ENCODE measurements at regions not wholly inside any gene's neighbourhood (a gene's known extent, or its start where the extent isn't known, plus 50 kb on each side); places are given as distances from the start of the nearest gene placed in this dataset.

DNA sequence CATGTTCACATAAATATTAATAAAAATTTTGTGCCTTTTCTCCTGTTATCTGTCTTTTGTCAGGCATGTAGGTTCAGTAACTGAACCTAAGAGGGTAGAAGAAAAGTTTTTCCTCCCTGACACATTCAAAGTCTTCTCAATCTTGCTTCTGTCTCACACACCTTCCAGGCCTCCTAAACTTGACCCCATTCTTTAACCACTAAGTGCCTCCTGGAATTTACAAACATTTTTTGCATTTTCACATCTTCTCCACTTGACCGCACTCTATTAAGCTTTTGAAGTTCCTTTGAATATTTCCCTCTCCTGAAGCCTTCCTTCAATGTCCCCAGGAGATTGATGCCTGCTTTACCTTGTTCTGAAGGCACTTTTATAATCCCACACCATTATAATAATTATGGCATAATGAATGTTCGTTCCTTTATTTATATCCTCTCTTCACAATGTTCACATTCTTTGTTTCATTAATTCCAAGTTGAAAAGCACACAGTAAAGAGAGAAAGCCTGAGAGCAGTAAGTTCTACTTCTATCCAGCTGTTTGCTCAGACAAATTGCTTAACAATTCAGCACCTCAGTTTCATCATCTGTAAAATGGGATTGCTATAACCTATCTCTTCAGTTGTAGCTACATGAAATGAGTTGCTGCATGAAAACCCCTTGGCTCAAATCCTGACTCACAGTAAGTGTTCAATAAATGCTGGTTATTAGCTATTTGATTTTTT, 184.8 kb upstream of the KLHL29 start:
- DNase-seq (ENCODE audit: low read depth): no peak

DNA sequence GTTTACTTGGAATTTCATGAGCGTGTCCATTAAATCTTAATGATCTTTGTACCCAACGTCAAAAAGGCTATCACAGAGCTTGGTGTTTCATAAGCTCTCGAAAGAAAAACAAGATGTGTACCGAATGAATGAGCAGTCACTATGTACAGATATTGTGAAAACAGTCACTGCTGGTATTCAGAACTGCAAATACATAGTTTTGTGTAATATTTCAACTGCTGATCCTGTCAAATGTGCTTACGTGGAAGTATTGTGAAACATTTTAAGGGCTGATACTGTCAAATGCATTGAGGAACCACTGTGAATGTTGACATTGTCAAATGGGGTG, 184.2 kb upstream of the KLHL29 start:
- no peak for DNase-seq (ENCODE audit: low read depth)

- no peak for DNase-seq (ENCODE audit: low read depth)
These were observed 181.6 kb upstream of the KLHL29 start for GRCh38 chr2:23203383-23203782.

- DNase-seq (ENCODE audit: low read depth): no peak
These were observed 180.2 kb upstream of the KLHL29 start for GRCh38 chr2:23204685-23205242.

DNA sequence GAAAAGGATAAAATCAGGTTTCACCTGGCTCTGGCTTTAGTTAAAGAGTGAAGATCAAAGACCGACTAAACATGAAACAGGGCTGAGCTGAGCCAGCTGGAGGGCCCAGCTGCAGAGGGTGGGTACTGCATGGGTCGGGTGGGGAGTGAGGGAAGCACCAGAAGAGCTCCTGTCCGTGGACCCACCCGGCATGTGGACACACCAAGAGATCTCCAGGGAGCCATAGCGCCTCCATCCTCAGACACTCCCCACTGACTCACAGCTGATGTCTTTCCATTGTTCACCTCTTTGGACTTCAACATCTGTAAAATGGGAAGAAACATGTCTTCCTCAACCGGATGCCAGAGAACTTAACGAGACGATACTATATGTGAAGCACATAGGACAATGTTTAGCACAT, 178.3 kb upstream of the KLHL29 start:
- no peak for DNase-seq (ENCODE audit: low read depth)

GRCh38 chr2:23207871-23208270, 177.1 kb upstream of the KLHL29 start:
- no peak for DNase-seq (ENCODE audit: low read depth)

- DNase-seq (ENCODE audit: low read depth): no peak
These were observed 176.6 kb upstream of the KLHL29 start for GRCh38 chr2:23208339-23208738.

GRCh38 chr2:23209059-23209458, 175.9 kb upstream of the KLHL29 start:
- no peak for DNase-seq (ENCODE audit: low read depth)

- no peak for DNase-seq (ENCODE audit: low read depth)
These were observed 172.9 kb upstream of the KLHL29 start for GRCh38 chr2:23211987-23212583.

- no peak for DNase-seq (ENCODE audit: low read depth)
These were observed 171.8 kb upstream of the KLHL29 start for GRCh38 chr2:23213196-23213595.

- DNase-seq (ENCODE audit: low read depth): no peak
These were observed 170.0 kb upstream of the KLHL29 start for GRCh38 chr2:23215016-23215415.

DNA sequence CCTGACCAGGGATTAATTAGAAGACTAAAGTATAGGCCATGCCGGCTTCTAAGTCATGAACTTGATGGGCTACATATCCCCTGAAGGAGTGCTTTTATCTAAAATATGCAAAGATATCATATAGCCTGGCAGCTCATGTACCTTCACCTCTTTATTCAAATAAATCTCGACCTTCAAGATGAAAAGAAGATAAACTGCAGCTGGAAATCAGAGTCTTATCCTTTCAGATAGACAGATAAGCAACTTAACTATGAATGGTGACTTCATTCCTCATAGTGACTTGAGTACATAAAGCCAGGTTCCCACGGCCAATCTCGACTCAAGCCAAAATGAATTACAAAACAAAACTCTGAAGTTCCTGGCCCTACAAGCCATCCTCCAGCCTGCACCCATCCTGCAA, 165.3 kb upstream of the KLHL29 start:
- DNase-seq (ENCODE audit: low read depth): no peak

GRCh38 chr2:23220513-23221094, 164.4 kb upstream of the KLHL29 start:
- no peak for DNase-seq (ENCODE audit: low read depth)

GRCh38 chr2:23221236-23221635, 163.7 kb upstream of the KLHL29 start:
- no peak for DNase-seq (ENCODE audit: low read depth)

DNA sequence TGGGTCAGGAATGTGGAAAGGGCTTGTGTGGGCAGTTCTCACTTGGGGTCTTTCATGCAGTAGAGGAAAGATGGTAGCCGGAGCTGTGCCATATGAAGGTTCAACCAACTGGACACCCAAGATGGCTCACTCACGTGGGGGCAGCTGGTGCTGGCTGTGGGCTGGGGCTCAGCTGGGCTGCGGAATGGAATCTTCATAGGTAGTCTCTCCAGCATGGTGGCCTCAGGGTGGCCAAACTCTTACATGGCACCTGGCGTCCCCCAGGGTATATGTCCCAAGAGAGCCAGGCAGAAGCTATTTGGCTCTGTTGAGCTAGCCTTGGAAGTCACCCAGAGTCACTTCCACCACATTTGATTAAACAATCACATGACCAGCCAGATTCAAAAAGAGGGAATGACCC, 163.1 kb upstream of the KLHL29 start:
- DNase-seq (ENCODE audit: low read depth): no peak

DNA sequence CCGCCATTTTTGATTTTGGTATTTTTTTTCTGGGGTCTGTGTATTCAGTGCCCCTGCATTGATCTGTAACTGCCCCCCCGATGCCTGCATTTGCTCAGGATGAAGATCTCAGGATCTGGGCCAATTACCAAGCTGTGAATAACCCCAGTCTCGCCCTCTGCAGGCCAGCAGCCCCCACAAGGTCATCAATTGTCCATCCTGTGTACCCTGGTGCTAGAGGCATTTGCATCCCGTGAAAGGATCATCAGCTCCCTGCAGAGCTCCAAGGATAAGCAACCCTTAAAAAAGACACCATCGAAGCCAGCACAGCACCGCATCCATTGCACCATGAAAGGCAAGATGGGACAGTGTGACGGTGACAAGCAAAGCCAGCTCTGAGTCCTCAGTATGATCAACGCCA, 154.1 kb upstream of the KLHL29 start:
- no peak for DNase-seq (ENCODE audit: low read depth)

DNA sequence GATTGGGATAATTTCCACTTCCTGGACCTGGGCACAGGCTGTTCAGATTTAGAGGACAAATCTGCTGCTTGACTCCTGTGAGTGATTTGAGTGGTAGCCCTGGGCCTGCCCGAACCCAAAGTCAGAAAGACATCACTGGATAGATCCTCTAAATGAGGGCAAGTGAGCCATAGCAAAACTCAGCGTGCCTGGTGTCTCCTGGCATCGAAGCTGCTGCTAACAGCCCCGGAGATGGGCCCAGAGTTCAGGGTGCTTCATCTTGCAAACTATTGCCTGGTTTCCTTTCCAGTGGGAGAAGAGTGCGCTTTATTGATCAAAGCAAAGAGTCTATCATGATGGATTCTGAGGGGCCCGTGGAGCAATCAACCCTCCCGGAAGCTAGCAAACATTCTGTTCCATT, 153.1 kb upstream of the KLHL29 start:
- no peak for DNase-seq (ENCODE audit: low read depth)

DNA sequence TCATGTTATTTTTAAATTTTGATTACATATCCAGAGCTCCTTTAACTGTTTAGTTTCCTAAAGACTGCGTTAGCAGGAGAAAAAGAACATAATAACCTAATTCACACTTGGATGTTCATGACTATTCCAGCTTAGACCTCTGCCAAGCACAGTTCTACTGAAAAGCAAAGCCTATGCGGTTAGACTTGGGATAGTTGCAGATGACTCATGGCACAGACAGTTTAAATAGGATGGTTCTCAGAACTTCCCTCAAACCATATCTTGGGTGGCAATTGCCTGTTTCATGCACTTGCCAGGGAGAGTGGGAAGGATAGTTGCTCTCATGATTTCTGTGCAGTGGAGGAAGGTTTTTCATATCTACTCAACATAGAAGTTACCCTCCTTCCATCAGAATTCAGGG, 149.7 kb upstream of the KLHL29 start:
- no peak for DNase-seq (ENCODE audit: low read depth)

DNA sequence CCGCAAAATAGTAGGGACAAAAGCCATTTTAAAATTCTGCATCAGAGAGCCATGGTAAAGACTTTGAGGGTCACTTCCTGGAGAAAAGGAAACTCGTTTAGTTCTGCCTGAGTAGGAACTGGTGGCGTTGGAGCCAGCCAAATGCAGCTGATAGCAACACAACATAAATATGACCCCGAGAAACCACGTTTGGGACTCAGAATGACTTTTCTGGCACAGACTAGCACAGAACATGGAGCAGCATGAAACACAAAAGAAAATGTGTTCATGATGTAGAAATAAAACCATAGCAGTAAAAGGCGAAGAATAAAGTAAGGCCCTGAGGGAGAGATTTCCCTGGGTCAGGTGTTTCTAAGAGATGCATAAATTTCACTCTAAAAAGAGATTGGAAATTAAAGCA, 149.2 kb upstream of the KLHL29 start:
- DNase-seq (ENCODE audit: low read depth): no peak

DNA sequence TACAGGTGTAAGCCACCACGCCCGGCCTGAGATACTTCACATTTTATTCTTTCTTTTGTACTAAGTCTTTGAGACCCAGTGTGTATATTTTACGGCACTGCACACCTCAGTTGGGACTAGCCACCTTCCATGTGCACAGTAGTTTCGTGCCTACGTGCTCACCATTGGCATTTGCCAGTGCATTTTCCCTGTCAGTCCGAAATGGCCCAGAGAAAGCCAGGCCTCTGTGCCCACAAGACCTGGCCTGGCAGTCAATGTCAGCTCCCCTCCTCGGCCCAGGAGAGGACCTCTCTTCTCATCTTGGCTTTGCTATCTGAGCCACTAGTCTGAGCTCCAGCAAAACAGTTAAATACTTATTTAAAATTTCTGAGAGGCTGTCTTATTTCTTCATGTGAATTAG, 147.8 kb upstream of the KLHL29 start:
- no peak for DNase-seq (ENCODE audit: low read depth)

DNA sequence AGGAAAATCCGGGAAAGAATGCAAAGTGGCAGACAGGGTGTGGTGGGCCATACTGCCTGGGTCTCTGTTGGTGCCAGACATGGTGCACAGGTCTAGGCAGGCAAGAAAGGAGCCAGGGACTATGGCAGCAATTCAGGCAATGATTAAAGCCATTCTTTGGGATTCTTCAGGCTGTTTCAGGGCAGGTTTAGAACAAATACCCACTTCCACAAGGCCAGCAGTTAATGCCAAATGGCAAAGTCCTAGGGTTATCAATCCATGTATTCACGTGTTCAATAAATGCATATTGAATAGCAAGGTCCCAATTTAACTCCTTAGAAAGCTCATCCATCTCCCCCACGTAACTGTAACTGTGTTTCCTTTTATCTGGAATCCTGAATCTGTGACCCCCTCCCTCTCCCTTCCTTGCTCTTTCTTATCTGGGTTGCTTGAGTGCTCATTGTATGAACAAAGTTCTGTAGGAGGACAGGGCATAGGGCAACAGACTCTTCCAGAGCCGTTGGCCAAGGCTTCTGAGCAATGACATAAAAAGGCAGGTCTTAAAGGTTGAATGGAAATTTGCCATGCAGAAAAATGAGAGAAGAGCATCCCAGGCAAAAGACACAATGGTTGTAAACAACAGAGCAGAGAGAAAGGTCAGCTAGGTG, 146.8 kb upstream of the KLHL29 start:
- no peak for DNase-seq (ENCODE audit: low read depth)

- no peak for DNase-seq (ENCODE audit: low read depth)
These were observed 145.6 kb upstream of the KLHL29 start for GRCh38 chr2:23239374-23239773.

GRCh38 chr2:23241121-23241520, 143.9 kb upstream of the KLHL29 start:
- DNase-seq (ENCODE audit: low read depth): no peak

Data from stimulated activated CD8-positive, alpha-beta memory T cell treated with anti-CD3 and anti-CD28 coated beads, Interleukin-15, amount 100 ng/mL, for 24 hours (primary cell).